NCI-H146 (cell line): ENCODE measurements at regions not wholly inside any gene's neighbourhood (a gene's known extent, or its start where the extent isn't known, plus 50 kb on each side); places are given as distances from the start of the nearest gene placed in this dataset.
"Not testable (repeated sequence)": the region's sequence is repeated elsewhere in the genome, so short reads cannot be mapped to it uniquely, and the experiment has no call there.

ENCODE experiments used
- DNase-seq: peaks from one replicate; lab custom pipeline; 2025; lab: John Stamatoyannopoulos, UW

- DNase-seq, result no peak
Observed at GRCh38 chr12:11978726-11979384, 91.9 kb upstream of the BCL2L14 start.

- DNase-seq, result no peak
Observed at GRCh38 chr12:11980115-11980514, 90.6 kb upstream of the BCL2L14 start.

- no peak for DNase-seq
Observed at GRCh38 chr12:11981121-11981733, 89.5 kb upstream of the BCL2L14 start.

- DNase-seq, result no peak
Observed at GRCh38 chr12:11984417-11984816, 86.3 kb upstream of the BCL2L14 start.

GRCh38 chr12:11986165-11986564, 84.6 kb upstream of the BCL2L14 start:
- DNase-seq, result no peak

GRCh38 chr12:11987901-11988300, 82.8 kb upstream of the BCL2L14 start:
- no peak for DNase-seq

- no peak for DNase-seq
Observed at GRCh38 chr12:11991604-11992003, 79.1 kb upstream of the BCL2L14 start.

- no peak for DNase-seq
Observed at GRCh38 chr12:11992515-11992914, 78.2 kb upstream of the BCL2L14 start.

- not testable (repeated sequence) for DNase-seq
Observed at GRCh38 chr12:11998307-11998943, 72.3 kb upstream of the BCL2L14 start.

- no peak for DNase-seq
Observed at GRCh38 chr12:11998944-11999315, 71.8 kb upstream of the BCL2L14 start.

- DNase-seq, result no peak
Observed at GRCh38 chr12:12003609-12004008, 67.1 kb upstream of the BCL2L14 start.

GRCh38 chr12:12004524-12004923, 66.2 kb upstream of the BCL2L14 start:
- DNase-seq, result peak; percentile 93

GRCh38 chr12:12007001-12007712, 63.6 kb upstream of the BCL2L14 start:
- DNase-seq, result no peak

- DNase-seq, result no peak
Observed at GRCh38 chr12:12007713-12008231, 63.0 kb upstream of the BCL2L14 start.

- DNase-seq, result peak; percentile 31
Observed at GRCh38 chr12:12008232-12008850, 62.4 kb upstream of the BCL2L14 start.

- peak; percentile 96 for DNase-seq
Observed at GRCh38 chr12:12008931-12009611, 61.7 kb upstream of the BCL2L14 start.

GRCh38 chr12:12009749-12010276, 60.9 kb upstream of the BCL2L14 start:
- not testable (repeated sequence) for DNase-seq

- DNase-seq, result no peak
Observed at GRCh38 chr12:12010277-12011039, 60.3 kb upstream of the BCL2L14 start.

GRCh38 chr12:12011880-12012260, 58.9 kb upstream of the BCL2L14 start:
- no peak for DNase-seq

GRCh38 chr12:12015073-12015685, 55.6 kb upstream of the BCL2L14 start:
- DNase-seq, result no peak
